H1 (cell line): ENCODE measurements at regions not wholly inside any gene's neighbourhood (a gene's known extent, or its start where the extent isn't known, plus 50 kb on each side); places are given as distances from the start of the nearest gene placed in this dataset.

Source experiments
- CTCF ChIA-PET: fragments of 300-600 bp; sonication (Branson Sonifier 250); formaldehyde crosslinking; loops from one replicate; lab custom pipeline; 2021; ENCODE audit not compliant: partially characterized antibody; lab: Charles Lee
- POLR2A ChIA-PET: fragments of 300-600 bp; sonication (Branson Sonifier 250); formaldehyde crosslinking; loops from one replicate; lab custom pipeline; 2021; ENCODE audit warnings: inconsistent platforms; ENCODE audit not compliant: partially characterized antibody; lab: Charles Lee
- DNase-seq, 2 experiments: peaks; one replicate each; pipeline versions ENCODE4 v3.0.0 to v3.0.0-alpha.2; 2010 to 2022; ENCODE audit warnings: low spot score in 2 of 2, low read depth in 1 of 2, mixed read lengths in 1 of 2
- FAIRE-seq: peaks from 2 replicates; lab custom pipeline; 2011; peaks lifted over from hg19 to GRCh38; lab: Jason Lieb, UNC
- H2AFZ ChIP-seq: 2 replicates; pipeline ENCODE4 v1.8.1; 2012; ENCODE audit warnings: low read length, inconsistent platforms
- H2AK5ac ChIP-seq: 2 replicates; pipeline ENCODE4 v1.6.1; 2013; ENCODE audit warnings: low read depth, low read length
- H2BK120ac ChIP-seq: replicated peaks from 2 replicates; pipeline ENCODE3; 2013; ENCODE audit warnings: low read depth, low read length, inconsistent platforms
- H2BK12ac ChIP-seq: 2 replicates; pipeline ENCODE4 v1.6.1; 2013; ENCODE audit warnings: low read depth, low read length
- H2BK15ac ChIP-seq: 2 replicates; pipeline ENCODE4 v1.6.1; 2013; ENCODE audit warnings: low read length
- H2BK20ac ChIP-seq: 2 replicates; pipeline ENCODE4 v1.6.1; 2013; ENCODE audit warnings: low read length
- H2BK5ac ChIP-seq: 2 replicates; pipeline ENCODE4 v1.6.1; 2013; ENCODE audit warnings: low read depth, low read length
- H3K14ac ChIP-seq: 2 replicates; pipeline ENCODE4 v1.6.1; 2013; ENCODE audit warnings: inconsistent platforms; ENCODE audit not compliant: insufficient read length
- H3K18ac ChIP-seq: 2 replicates; pipeline ENCODE4 v1.6.1; 2013; ENCODE audit warnings: low read length; ENCODE audit errors: extremely low read depth
- H3K23ac ChIP-seq: 2 replicates; pipeline ENCODE4 v1.6.1; 2013; ENCODE audit warnings: inconsistent platforms; ENCODE audit not compliant: insufficient read length
- H3K23me2 ChIP-seq: 2 replicates; pipeline ENCODE4 v1.6.1; 2013; ENCODE audit warnings: low read depth, low read length
- H3K27ac ChIP-seq: 2 replicates; pipeline ENCODE4 v1.6.1; 2011; ENCODE audit warnings: low read depth, low read length, inconsistent platforms
- H3K27me3 ChIP-seq, 4 experiments: replicated peaks in 1 of 4; 1 replicate in 1 of 4; 2 replicates in 3 of 4; pipeline versions ENCODE4 v1.6.1 to v1.8.1; 2011 to 2013; ENCODE audit warnings: low read length in 3 of 4, mild to moderate bottlenecking in 3 of 4, inconsistent platforms in 2 of 4, mixed read lengths in 2 of 4, moderate library complexity in 1 of 4; ENCODE audit not compliant: control insufficient read depth in 3 of 4, insufficient read depth in 3 of 4; ENCODE audit errors: extremely low read depth in 1 of 4
- H3K36me3 ChIP-seq, 4 experiments: 2 replicates each; pipeline versions ENCODE4 v1.6.1 to v1.8.1; 2011 to 2013; ENCODE audit warnings: mild to moderate bottlenecking in 4 of 4, low read length in 3 of 4, moderate library complexity in 2 of 4, control low read depth in 1 of 4, inconsistent platforms in 1 of 4; ENCODE audit not compliant: insufficient read depth in 4 of 4, control insufficient read depth in 2 of 4
- H3K4ac ChIP-seq: replicated peaks from 2 replicates; pipeline ENCODE3; 2013; ENCODE audit warnings: low read length, low read depth, mixed read lengths, inconsistent platforms; ENCODE audit not compliant: insufficient read length
- H3K4me1 ChIP-seq, 4 experiments: replicated peaks in 1 of 4; 1 replicate in 1 of 4; 2 replicates in 3 of 4; pipeline versions ENCODE4 v1.6.1 to v1.8.1; 2011 to 2013; ENCODE audit warnings: low read length in 3 of 4, inconsistent platforms in 2 of 4, mixed read lengths in 1 of 4; ENCODE audit not compliant: insufficient read depth in 4 of 4, control insufficient read depth in 3 of 4
- H3K4me2 ChIP-seq, 2 experiments: 2 replicates each; pipeline versions ENCODE4 v1.6.1 to v1.8.1; 2011 to 2013; ENCODE audit warnings: low read depth in 2 of 2, low read length in 2 of 2, control low read depth in 1 of 2, inconsistent platforms in 1 of 2, mild to moderate bottlenecking in 1 of 2; ENCODE audit not compliant: insufficient read depth in 1 of 2
- H3K4me3 ChIP-seq, 4 experiments: fragments of 200-600, 300-600 bp in 1 of 4; sonication (generic), shearing (Covaris generic), sonication (Bioruptor Twin) in 1 of 4; 2 replicates each; pipeline versions ENCODE4 v1.5.1 to v1.8.1; 2011 to 2016; ENCODE audit warnings: low read length in 4 of 4, low read depth in 3 of 4, control low read depth in 2 of 4, inconsistent platforms in 2 of 4, mild to moderate bottlenecking in 2 of 4, mixed read lengths in 1 of 4, moderate library complexity in 1 of 4; ENCODE audit not compliant: insufficient read depth in 2 of 4; ENCODE audit errors: extremely low read depth in 1 of 4
- H3K56ac ChIP-seq: replicated peaks from 2 replicates; pipeline ENCODE3; 2013; ENCODE audit warnings: low read depth, mild to moderate bottlenecking, mixed read lengths, low read length, inconsistent platforms; ENCODE audit not compliant: insufficient read length
- H3K79me1 ChIP-seq: 2 replicates; pipeline ENCODE4 v1.6.1; 2013; ENCODE audit warnings: low read depth, low read length, control low read depth
- H3K79me2 ChIP-seq, 2 experiments: 2 replicates each; pipeline versions ENCODE4 v1.6.1 to v1.8.1; 2012 to 2013; ENCODE audit warnings: low read length in 2 of 2, mild to moderate bottlenecking in 2 of 2, inconsistent platforms in 1 of 2; ENCODE audit not compliant: insufficient read depth in 2 of 2, control insufficient read depth in 1 of 2
- H3K9ac ChIP-seq, 4 experiments: replicated peaks in 1 of 4; 1 replicate in 1 of 4; 2 replicates in 3 of 4; pipeline versions ENCODE4 v1.6.1 to v1.8.1; 2011 to 2013; ENCODE audit warnings: low read depth in 3 of 4, low read length in 3 of 4, control low read depth in 2 of 4, mild to moderate bottlenecking in 2 of 4, moderate library complexity in 2 of 4, inconsistent platforms in 1 of 4; ENCODE audit errors: extremely low read depth in 1 of 4
- H3K9me3 ChIP-seq, 2 experiments: 2 replicates each; pipeline versions ENCODE4 v1.6.1 to v1.8.1; 2012 to 2013; ENCODE audit warnings: mild to moderate bottlenecking in 2 of 2, moderate library complexity in 2 of 2, control low read depth in 1 of 2, inconsistent platforms in 1 of 2, low read depth in 1 of 2, low read length in 1 of 2, mixed read lengths in 1 of 2; ENCODE audit not compliant: insufficient read depth in 2 of 2
- H4K20me1 ChIP-seq, 2 experiments: replicated peaks in 1 of 2; 2 replicates each; pipeline versions ENCODE3 to v1.8.1; 2011 to 2013; ENCODE audit warnings: inconsistent platforms in 2 of 2, low read length in 2 of 2, mild to moderate bottlenecking in 1 of 2; ENCODE audit not compliant: insufficient read depth in 2 of 2, control insufficient read depth in 1 of 2
- H4K5ac ChIP-seq: 2 replicates; pipeline ENCODE4 v1.6.1; 2013; ENCODE audit warnings: low read length, low read depth, mixed read lengths, inconsistent platforms; ENCODE audit not compliant: insufficient read length
- H4K8ac ChIP-seq: 2 replicates; pipeline ENCODE4 v1.8.0; 2013; ENCODE audit warnings: mild to moderate bottlenecking, moderate library complexity, low read length, inconsistent platforms; ENCODE audit not compliant: insufficient read depth; ENCODE audit errors: extremely low read depth
- H4K91ac ChIP-seq: replicated peaks from 2 replicates; pipeline ENCODE3; 2013; ENCODE audit warnings: low read length, mixed read lengths, inconsistent platforms; ENCODE audit not compliant: insufficient read length
- BRCA1 ChIP-seq: IDR thresholded peaks from 2 replicates; pipeline ENCODE4 v1.6.1; 2012; ENCODE audit warnings: low read depth, low read length, improper control_type of control experiment
- CBX5 ChIP-seq: fragments of 300-800, 300-1000 bp; sonication (generic); IDR thresholded peaks from 2 replicates; pipeline ENCODE4 v1.7.1; 2016; ENCODE audit warnings: antibody characterized with exemption, low read length, low read depth
- CBX8 ChIP-seq: fragments of 300-800, 300-1000 bp; sonication (generic); IDR thresholded peaks from 2 replicates; pipeline ENCODE4 v1.7.1; 2016; ENCODE audit warnings: low read depth, low read length, borderline replicate concordance
- CEBPB ChIP-seq: IDR thresholded peaks from 2 replicates; pipeline ENCODE4 v1.6.1; 2012; ENCODE audit warnings: low read depth, low read length
- CREB1 ChIP-seq: IDR thresholded peaks from 2 replicates; pipeline ENCODE4 v1.6.1; 2012; ENCODE audit warnings: inconsistent platforms
- FOSL1 ChIP-seq: IDR thresholded peaks from 2 replicates; pipeline ENCODE4 v1.6.1; 2011; ENCODE audit warnings: mild to moderate bottlenecking, low read depth, low read length, moderate library complexity; ENCODE audit not compliant: insufficient read depth
- GABPA ChIP-seq: IDR thresholded peaks from 2 replicates; pipeline ENCODE4 v1.6.1; 2011; ENCODE audit warnings: mild to moderate bottlenecking, low read length, moderate library complexity, borderline replicate concordance; ENCODE audit not compliant: insufficient read depth
- GTF2F1 ChIP-seq: IDR thresholded peaks from 2 replicates; pipeline ENCODE4 v1.6.1; 2012; ENCODE audit warnings: low read depth, low read length, improper control_type of control experiment, borderline replicate concordance
- NANOG ChIP-seq: IDR thresholded peaks from 2 replicates; pipeline ENCODE4 v1.6.1; 2011; ENCODE audit warnings: low read length, low read depth, mild to moderate bottlenecking, inconsistent platforms; ENCODE audit not compliant: insufficient read depth, poor library complexity, severe bottlenecking
- NRF1 ChIP-seq: IDR thresholded peaks from 2 replicates; pipeline ENCODE4 v1.6.1; 2011; ENCODE audit warnings: mild to moderate bottlenecking, low read depth, low read length, improper control_type of control experiment
- POU5F1 ChIP-seq: IDR thresholded peaks from 2 replicates; pipeline ENCODE4 v1.6.1; 2011; ENCODE audit warnings: low read depth, mild to moderate bottlenecking, low read length, moderate library complexity
- RFX5 ChIP-seq: IDR thresholded peaks from 2 replicates; pipeline ENCODE4 v1.6.1; 2011; ENCODE audit warnings: low read depth, low read length, improper control_type of control experiment, borderline replicate concordance
- SRF ChIP-seq: IDR thresholded peaks from 2 replicates; pipeline ENCODE4 v1.6.1; 2011; ENCODE audit warnings: mild to moderate bottlenecking, low read depth, low read length, moderate library complexity
- SUZ12 ChIP-seq: fragments of 200-600 bp; sonication (generic); IDR thresholded peaks from 2 replicates; pipeline ENCODE4 v1.6.1; 2012; ENCODE audit warnings: mild to moderate bottlenecking, inconsistent platforms, low read length, moderate library complexity, mixed read lengths
- TCF12 ChIP-seq: IDR thresholded peaks from 2 replicates; pipeline ENCODE4 v1.6.1; 2011; ENCODE audit warnings: low read depth, mild to moderate bottlenecking, low read length
- USF2 ChIP-seq: IDR thresholded peaks from 2 replicates; pipeline ENCODE4 v1.6.1; 2011; ENCODE audit warnings: low read length, improper control_type of control experiment

GRCh38 chr4:17174751-17175150 is 276.3 kb upstream of the LDB2 start:
- no peak overlapping the region for H4K91ac ChIP-seq
- H3K4me3 ChIP-seq = no peak overlapping the region
- H3K4me1 ChIP-seq = peaks cover 0 to 6% (median 0%) of the 10 kb centered on the region in 4 experiments; a peak in 1 of 7 replicates
- TF ChIP-seq CEBPB (no peak), SRF (no peak), RFX5 (no peak), TCF12 (no peak), CBX5 (no peak), CREB1 (no peak), POU5F1 (no peak), CBX8 (no peak), USF2 (no peak), NANOG (no peak), FOSL1 (no peak), GABPA (no peak), BRCA1 (no peak), NRF1 (no peak), GTF2F1 (no peak), SUZ12 (no peak)
- H3K4ac ChIP-seq = no peak overlapping the region
- no peaks in the 10 kb centered on the region for H3K23me2 ChIP-seq
- H2AK5ac ChIP-seq = no peak overlapping the region
- H2BK120ac ChIP-seq = no peak overlapping the region
- no peak overlapping the region for H4K8ac ChIP-seq
- no peak overlapping the region for H3K14ac ChIP-seq
- CTCF ChIA-PET = interaction anchor here (1.1 to 2.6 kb wide), 3 partner anchors 47 to 158 kb away, joined by 3 to 9 read pairs (median 7); no protein-coding TSS in a partner anchor
- no peak overlapping the region for H2BK5ac ChIP-seq
- H3K36me3 ChIP-seq = no peaks in the 10 kb centered on the region
- H3K4me2 ChIP-seq = no peak overlapping the region
- H2BK15ac ChIP-seq = no peak overlapping the region
- H2AFZ ChIP-seq = no peak overlapping the region
- H4K20me1 ChIP-seq = no peaks in the 10 kb centered on the region
- no peak overlapping the region for H3K27ac ChIP-seq
- no peak overlapping the region for H2BK20ac ChIP-seq
- H3K79me2 ChIP-seq = no peaks in the 10 kb centered on the region
- no peak overlapping the region for H3K9ac ChIP-seq
- no peak overlapping the region for H3K23ac ChIP-seq
- no peak for DNase-seq
- POLR2A ChIA-PET = no interaction called here
- no peak for FAIRE-seq
- H3K27me3 ChIP-seq = no peaks in the 10 kb centered on the region
- no peaks in the 10 kb centered on the region for H3K9me3 ChIP-seq
- H3K18ac ChIP-seq = no peak overlapping the region
- no peaks in the 10 kb centered on the region for H3K79me1 ChIP-seq
- no peak overlapping the region for H3K56ac ChIP-seq
- no peak overlapping the region for H2BK12ac ChIP-seq
- no peak overlapping the region for H4K5ac ChIP-seq
